Liver (tissue), 7 donors: ENCODE measurements at regions not wholly inside any gene's neighbourhood (a gene's known extent, or its start where the extent isn't known, plus 50 kb on each side); places are given as distances from the start of the nearest gene placed in this dataset.

Source experiments
- DNase-seq: peaks from one replicate; pipeline ENCODE4 v3.0.0-alpha.2; 2017; ENCODE audit warnings: low spot score
- H3K27ac ChIP-seq, 2 donors: one replicate each; pipeline ENCODE4 v1.7.0; 2013; ENCODE audit warnings: inconsistent platforms in 2 of 2, low read length in 2 of 2, control low read depth in 1 of 2, low read depth in 1 of 2, mild to moderate bottlenecking in 1 of 2
- H3K27me3 ChIP-seq, 4 donors: one replicate each; pipeline versions ENCODE4 v1.6.1 to v1.7.0; 2013; ENCODE audit warnings: low read length in 3 of 4, inconsistent platforms in 1 of 4, mild to moderate bottlenecking in 1 of 4, moderate library complexity in 1 of 4; ENCODE audit not compliant: control insufficient read depth in 4 of 4, insufficient read depth in 4 of 4
- H3K36me3 ChIP-seq, 4 donors: one replicate each; pipeline versions ENCODE4 v1.6.1 to v1.7.0; 2013; ENCODE audit warnings: low read length in 3 of 4, mild to moderate bottlenecking in 3 of 4, low read depth in 1 of 4, moderate library complexity in 1 of 4; ENCODE audit not compliant: control insufficient read depth in 4 of 4, insufficient read depth in 3 of 4
- H3K4me1 ChIP-seq, 4 donors: one replicate each; pipeline versions ENCODE4 v1.6.1 to v1.7.0; 2013; ENCODE audit warnings: low read length in 3 of 4, mild to moderate bottlenecking in 3 of 4, moderate library complexity in 1 of 4; ENCODE audit not compliant: control insufficient read depth in 4 of 4, insufficient read depth in 4 of 4
- H3K4me3 ChIP-seq, 3 donors: one replicate each; pipeline versions ENCODE4 v1.6.1 to v1.7.0; 2013; ENCODE audit warnings: low read length in 3 of 3, control low read depth in 1 of 3, low read depth in 1 of 3, mild to moderate bottlenecking in 1 of 3
- H3K9ac ChIP-seq, 2 donors: one replicate each; pipeline ENCODE4 v1.7.0; 2013; ENCODE audit warnings: low read length in 2 of 2, mild to moderate bottlenecking in 2 of 2, moderate library complexity in 2 of 2, control low read depth in 1 of 2, low read depth in 1 of 2
- H3K9me3 ChIP-seq, 4 donors: one replicate each; pipeline versions ENCODE4 v1.6.1 to v1.7.0; 2013; ENCODE audit warnings: low read length in 3 of 4; ENCODE audit not compliant: control insufficient read depth in 4 of 4
- FOXA1 ChIP-seq: IDR thresholded peaks from 2 replicates; pipeline ENCODE4 v1.6.1; 2016; ENCODE audit warnings: antibody characterized with exemption
- FOXA2 ChIP-seq: IDR thresholded peaks from 2 replicates; pipeline ENCODE4 v1.6.1; 2016; ENCODE audit warnings: antibody characterized with exemption
- GABPA ChIP-seq, 2 donors: IDR thresholded peaks in 1 of 2; conservative IDR thresholded peaks in 1 of 2; 2 replicates each; pipeline ENCODE4 v1.6.1; 2016; ENCODE audit warnings: antibody characterized with exemption in 2 of 2, mild to moderate bottlenecking in 1 of 2, moderate library complexity in 1 of 2
- HNF4A ChIP-seq, 2 donors: conservative IDR thresholded peaks; 2 replicates each; pipeline ENCODE4 v1.6.1; 2016; ENCODE audit warnings: antibody characterized with exemption in 2 of 2, mild to moderate bottlenecking in 2 of 2
- HNF4G ChIP-seq: IDR thresholded peaks from 2 replicates; pipeline ENCODE4 v1.6.1; 2016; ENCODE audit warnings: antibody characterized with exemption
- JUND ChIP-seq, 2 donors: IDR thresholded peaks; 2 replicates each; pipeline ENCODE4 v1.6.1; 2016; ENCODE audit warnings: antibody characterized with exemption in 2 of 2
- NR2F2 ChIP-seq: IDR thresholded peaks from 2 replicates; pipeline ENCODE4 v1.6.1; 2016; ENCODE audit warnings: antibody characterized with exemption
- RAD21 ChIP-seq, 2 donors: IDR thresholded peaks; 2 replicates each; pipeline ENCODE4 v1.6.1; 2016; ENCODE audit warnings: antibody characterized with exemption in 2 of 2, mild to moderate bottlenecking in 2 of 2
- RXRA ChIP-seq, 2 donors: IDR thresholded peaks; 2 replicates each; pipeline ENCODE4 v1.6.1; 2017 to 2018; ENCODE audit warnings: antibody characterized with exemption in 2 of 2, mild to moderate bottlenecking in 1 of 2
- SP1 ChIP-seq: IDR thresholded peaks from 2 replicates; pipeline ENCODE4 v1.6.1; 2018; ENCODE audit warnings: antibody characterized with exemption, mild to moderate bottlenecking
- TAF1 ChIP-seq: conservative IDR thresholded peaks from 2 replicates; pipeline ENCODE4 v1.6.1; 2016; ENCODE audit warnings: antibody characterized with exemption, mild to moderate bottlenecking
- YY1 ChIP-seq: IDR thresholded peaks from 2 replicates; pipeline ENCODE4 v1.6.1; 2016; ENCODE audit warnings: antibody characterized with exemption, mild to moderate bottlenecking
- WGBS: extraction: QIAGEN DNeasy Blood & Tissue Kit; methylation state at CpG from one replicate; pipeline ENCODE4 v1.1.7; 2013; 5-methylcytosine and 5-hydroxymethylcytosine counted together
- TF ChIP-seq, protein P1 (sequence below): IDR thresholded peaks from 2 replicates; pipeline ENCODE4 v1.6.1; 2016; ENCODE audit warnings: antibody characterized with exemption
- TF ChIP-seq, protein P2 (sequence below): IDR thresholded peaks from 2 replicates; pipeline ENCODE4 v1.6.1; 2016; ENCODE audit warnings: antibody characterized with exemption, mild to moderate bottlenecking
- TF ChIP-seq, protein P3 (sequence below): IDR thresholded peaks from 2 replicates; pipeline ENCODE4 v1.6.1; 2016; ENCODE audit warnings: antibody characterized with exemption
- TF ChIP-seq, protein P4 (sequence below): IDR thresholded peaks from 2 replicates; pipeline ENCODE4 v1.6.1; 2016; ENCODE audit warnings: antibody characterized with exemption
- donor health status: healthy.
- donor health status: healthy.
- donor health status: healthy.
- donor health status: healthy.

DNA sequence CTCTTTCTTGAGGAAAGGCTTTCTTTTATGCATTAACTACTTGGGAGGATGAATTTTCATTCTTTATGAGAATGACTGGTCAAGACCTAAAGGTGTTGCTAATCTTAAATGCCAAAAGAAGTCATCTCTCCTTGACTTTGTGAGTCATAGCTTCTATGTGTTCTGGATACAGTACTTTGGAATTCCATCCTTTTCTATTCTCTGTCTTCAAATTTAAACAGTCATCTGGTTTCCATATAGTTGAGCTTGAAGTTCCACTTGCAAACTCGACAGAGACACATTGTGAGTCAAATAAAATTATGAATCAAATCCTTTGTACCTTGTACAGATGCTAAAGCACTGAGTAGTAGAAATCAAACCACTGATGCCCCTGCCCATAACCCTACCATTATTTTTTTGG lies 271.9 kb upstream of the PMFBP1 start:
- DNase-seq: no peak
- Histone ChIP-seq H3K9me3 (peaks cover 0 to 3% (median 0%) of the 10 kb centered on the region in 4 donors), H3K27me3 (no peaks in the 10 kb centered on the region), H3K36me3 (no peaks in the 10 kb centered on the region), H3K9ac (no peak overlapping the region), H3K27ac (no peak overlapping the region), H3K4me1 (no peaks in the 10 kb centered on the region), H3K4me3 (no peak overlapping the region)
- TF ChIP-seq, protein P1, sequence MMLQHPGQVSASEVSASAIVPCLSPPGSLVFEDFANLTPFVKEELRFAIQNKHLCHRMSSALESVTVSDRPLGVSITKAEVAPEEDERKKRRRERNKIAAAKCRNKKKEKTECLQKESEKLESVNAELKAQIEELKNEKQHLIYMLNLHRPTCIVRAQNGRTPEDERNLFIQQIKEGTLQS: no peak
- 84% methylated on average over 1 of the region's 1 CpG for WGBS

DNA sequence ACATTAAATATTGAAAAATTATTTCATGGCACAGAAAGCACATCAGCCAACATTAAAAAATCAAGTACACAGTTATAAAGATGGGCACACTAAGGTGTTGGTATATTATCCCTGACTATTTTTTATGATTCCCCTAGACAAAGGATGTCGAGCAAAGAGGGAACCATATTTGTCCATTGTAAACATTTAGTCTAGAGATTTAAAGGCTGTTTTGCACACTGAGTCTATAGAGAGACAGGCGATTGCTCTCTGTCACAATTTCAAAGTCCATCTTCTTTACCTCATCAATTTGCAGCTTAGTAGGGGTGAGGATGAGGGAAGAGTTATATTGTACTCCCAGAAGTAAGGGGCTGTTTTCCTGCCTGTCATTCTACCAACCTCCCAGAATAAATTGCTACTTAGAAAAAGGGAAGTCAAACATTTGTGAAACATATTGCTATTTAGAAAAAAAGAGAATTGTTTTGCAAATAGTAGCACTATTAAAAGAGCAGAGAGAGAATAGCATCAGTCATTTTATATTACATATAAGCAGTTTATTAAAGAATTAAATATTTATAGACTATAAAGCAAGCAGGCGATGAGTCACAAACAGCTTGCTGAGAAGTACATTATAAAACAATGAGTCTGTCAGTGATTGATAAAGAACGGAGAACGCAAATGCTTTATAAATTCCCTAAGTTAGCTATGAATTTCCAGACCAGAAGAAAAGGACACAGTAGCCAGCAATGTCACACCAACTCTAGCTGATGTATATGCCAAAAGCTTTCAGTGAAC lies 270.6 kb upstream of the PMFBP1 start:
- no peaks in the 10 kb centered on the region for H3K36me3 ChIP-seq
- H3K9me3 ChIP-seq: peaks cover 0 to 3% (median 0%) of the 10 kb centered on the region in 4 donors
- no peak overlapping the region for H3K4me3 ChIP-seq
- H3K27ac ChIP-seq: no peak overlapping the region
- H3K9ac ChIP-seq: no peak overlapping the region
- 73% methylated on average over 5 of the region's 5 CpGs for WGBS
- DNase-seq: no peak
- no peaks in the 10 kb centered on the region for H3K27me3 ChIP-seq
- TF ChIP-seq GABPA (IDR thresholded peaks at IDR 0.05 in 1 of 2, conservative IDR thresholded peaks at IDR 0.05 in 1 of 2): no peak
- TF ChIP-seq NR2F2: no peak
- TF ChIP-seq HNF4G: no peak
- TF ChIP-seq, protein P2, sequence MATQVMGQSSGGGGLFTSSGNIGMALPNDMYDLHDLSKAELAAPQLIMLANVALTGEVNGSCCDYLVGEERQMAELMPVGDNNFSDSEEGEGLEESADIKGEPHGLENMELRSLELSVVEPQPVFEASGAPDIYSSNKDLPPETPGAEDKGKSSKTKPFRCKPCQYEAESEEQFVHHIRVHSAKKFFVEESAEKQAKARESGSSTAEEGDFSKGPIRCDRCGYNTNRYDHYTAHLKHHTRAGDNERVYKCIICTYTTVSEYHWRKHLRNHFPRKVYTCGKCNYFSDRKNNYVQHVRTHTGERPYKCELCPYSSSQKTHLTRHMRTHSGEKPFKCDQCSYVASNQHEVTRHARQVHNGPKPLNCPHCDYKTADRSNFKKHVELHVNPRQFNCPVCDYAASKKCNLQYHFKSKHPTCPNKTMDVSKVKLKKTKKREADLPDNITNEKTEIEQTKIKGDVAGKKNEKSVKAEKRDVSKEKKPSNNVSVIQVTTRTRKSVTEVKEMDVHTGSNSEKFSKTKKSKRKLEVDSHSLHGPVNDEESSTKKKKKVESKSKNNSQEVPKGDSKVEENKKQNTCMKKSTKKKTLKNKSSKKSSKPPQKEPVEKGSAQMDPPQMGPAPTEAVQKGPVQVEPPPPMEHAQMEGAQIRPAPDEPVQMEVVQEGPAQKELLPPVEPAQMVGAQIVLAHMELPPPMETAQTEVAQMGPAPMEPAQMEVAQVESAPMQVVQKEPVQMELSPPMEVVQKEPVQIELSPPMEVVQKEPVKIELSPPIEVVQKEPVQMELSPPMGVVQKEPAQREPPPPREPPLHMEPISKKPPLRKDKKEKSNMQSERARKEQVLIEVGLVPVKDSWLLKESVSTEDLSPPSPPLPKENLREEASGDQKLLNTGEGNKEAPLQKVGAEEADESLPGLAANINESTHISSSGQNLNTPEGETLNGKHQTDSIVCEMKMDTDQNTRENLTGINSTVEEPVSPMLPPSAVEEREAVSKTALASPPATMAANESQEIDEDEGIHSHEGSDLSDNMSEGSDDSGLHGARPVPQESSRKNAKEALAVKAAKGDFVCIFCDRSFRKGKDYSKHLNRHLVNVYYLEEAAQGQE: no peak
- TF ChIP-seq JUND (IDR thresholded peaks at IDR 0.05): no peak
- no peak for TF ChIP-seq HNF4A (conservative IDR thresholded peaks at IDR 0.05)
- TF ChIP-seq, protein P1: no peak
- no peak for TF ChIP-seq SP1
- no peak for TF ChIP-seq RAD21 (IDR thresholded peaks at IDR 0.05)
- no peak for TF ChIP-seq FOXA1
- TF ChIP-seq, protein P3, sequence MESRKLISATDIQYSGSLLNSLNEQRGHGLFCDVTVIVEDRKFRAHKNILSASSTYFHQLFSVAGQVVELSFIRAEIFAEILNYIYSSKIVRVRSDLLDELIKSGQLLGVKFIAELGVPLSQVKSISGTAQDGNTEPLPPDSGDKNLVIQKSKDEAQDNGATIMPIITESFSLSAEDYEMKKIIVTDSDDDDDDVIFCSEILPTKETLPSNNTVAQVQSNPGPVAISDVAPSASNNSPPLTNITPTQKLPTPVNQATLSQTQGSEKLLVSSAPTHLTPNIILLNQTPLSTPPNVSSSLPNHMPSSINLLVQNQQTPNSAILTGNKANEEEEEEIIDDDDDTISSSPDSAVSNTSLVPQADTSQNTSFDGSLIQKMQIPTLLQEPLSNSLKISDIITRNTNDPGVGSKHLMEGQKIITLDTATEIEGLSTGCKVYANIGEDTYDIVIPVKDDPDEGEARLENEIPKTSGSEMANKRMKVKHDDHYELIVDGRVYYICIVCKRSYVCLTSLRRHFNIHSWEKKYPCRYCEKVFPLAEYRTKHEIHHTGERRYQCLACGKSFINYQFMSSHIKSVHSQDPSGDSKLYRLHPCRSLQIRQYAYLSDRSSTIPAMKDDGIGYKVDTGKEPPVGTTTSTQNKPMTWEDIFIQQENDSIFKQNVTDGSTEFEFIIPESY: no peak
- TF ChIP-seq RXRA (IDR thresholded peaks at IDR 0.05): no peak
- TF ChIP-seq FOXA2: no peak
- TF ChIP-seq TAF1: no peak
- TF ChIP-seq YY1: no peak
- TF ChIP-seq, protein P4, sequence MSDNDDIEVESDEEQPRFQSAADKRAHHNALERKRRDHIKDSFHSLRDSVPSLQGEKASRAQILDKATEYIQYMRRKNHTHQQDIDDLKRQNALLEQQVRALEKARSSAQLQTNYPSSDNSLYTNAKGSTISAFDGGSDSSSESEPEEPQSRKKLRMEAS: no peak
- no peaks in the 10 kb centered on the region for H3K4me1 ChIP-seq
